IPS DF 4.7 (cell line): ENCODE measurements at regions not wholly inside any gene's neighbourhood (a gene's known extent, or its start where the extent isn't known, plus 50 kb on each side); places are given as distances from the start of the nearest gene placed in this dataset.
"Not testable (repeated sequence)": the region's sequence is repeated elsewhere in the genome, so short reads cannot be mapped to it uniquely, and the experiment has no call there.

ENCODE experiments used
- DNase-seq: peaks from one replicate; pipeline ENCODE4 v3.0.0-alpha.2; 2013; ENCODE audit warnings: low spot score; ENCODE audit errors: extremely low read depth

DNA sequence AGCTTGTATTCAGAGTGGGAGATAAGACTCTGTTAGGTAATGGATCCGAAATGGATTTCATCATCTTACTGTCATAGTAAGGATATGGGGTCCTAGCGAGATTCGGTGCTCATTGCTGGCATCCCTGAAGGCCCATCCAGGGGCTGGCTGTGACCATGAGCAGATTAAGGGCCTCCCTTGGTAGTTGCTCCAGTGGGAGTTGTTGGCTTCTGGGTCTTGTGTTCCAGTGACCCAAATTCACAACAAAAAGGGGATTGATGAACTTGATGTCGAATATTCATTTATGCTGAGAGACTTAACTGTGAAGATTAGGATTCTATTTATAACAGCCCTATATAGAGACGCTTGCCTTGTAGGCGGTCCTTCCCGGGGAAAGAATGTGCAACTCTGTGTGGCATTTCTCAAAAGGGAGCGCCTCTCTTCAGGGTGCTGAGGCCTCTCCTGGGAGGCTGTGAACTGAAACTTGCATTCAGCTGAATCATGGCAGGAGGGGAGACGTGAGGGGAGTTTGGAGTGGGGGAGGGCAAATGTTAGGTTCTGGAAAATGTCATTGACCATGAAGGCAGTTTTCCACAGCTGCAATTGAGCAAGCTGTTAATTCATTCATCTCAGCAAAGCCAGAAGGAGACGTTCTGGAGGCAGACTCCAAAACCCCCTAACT is 233.1 kb upstream of the FZD8 start:
- no peak for DNase-seq

- DNase-seq = no peak
Observed at GRCh38 chr10:35874311-35875015, 232.4 kb upstream of the FZD8 start.

DNA sequence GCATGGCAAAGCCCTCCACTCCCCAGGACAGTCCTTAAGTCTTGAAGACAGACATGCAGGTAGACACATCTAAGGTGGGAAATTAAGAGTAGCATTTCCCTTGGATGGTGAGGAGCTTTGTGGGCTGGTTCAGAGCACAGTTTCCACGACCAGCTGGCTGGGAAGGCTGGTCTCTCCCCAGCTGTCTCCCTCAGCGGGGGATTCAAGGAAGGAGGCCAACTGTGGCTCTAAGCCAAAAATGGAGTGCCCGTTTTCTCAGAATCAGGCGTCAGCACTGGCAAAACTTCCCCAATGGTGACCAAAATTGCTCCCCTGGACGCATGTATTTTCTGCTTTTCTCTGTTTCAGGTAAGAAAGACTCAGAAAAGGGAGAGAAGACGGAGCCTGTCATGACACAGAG is 230.6 kb upstream of the FZD8 start:
- DNase-seq = no peak

DNA sequence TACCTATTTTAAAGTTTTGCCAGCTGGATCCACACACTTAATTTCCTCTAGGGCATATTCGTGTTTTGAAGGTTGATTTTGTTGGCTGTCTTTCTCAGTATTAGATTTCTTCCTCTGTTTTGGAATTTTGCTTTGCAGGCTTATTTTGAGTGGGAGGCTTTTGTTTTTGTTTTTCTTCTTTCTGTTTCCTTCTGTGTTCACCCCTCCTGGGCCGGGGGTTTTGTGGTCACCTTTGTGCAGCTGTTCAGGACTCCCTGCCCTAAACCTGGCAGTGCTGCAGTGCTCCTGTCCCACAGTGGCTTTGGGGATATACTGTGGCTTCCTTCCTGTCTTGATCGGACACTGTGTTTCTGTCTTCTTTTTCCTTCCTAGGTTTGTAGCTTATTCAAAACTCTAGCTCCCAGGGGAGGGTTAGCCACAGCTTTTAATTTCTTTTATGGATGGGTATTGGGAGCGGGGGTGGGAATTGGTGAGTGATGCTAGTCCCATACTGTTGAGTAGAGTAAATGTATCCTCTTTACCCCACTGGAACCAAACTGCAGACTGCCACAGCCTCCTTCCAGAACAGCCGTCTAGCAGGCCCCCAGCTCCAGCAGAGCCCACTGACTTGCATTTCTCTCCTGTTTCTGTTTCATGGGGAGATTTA is 228.7 kb upstream of the FZD8 start:
- no peak for DNase-seq

- not testable (repeated sequence) for DNase-seq
Observed at GRCh38 chr10:35858676-35859283, 216.7 kb upstream of the FZD8 start.

DNA sequence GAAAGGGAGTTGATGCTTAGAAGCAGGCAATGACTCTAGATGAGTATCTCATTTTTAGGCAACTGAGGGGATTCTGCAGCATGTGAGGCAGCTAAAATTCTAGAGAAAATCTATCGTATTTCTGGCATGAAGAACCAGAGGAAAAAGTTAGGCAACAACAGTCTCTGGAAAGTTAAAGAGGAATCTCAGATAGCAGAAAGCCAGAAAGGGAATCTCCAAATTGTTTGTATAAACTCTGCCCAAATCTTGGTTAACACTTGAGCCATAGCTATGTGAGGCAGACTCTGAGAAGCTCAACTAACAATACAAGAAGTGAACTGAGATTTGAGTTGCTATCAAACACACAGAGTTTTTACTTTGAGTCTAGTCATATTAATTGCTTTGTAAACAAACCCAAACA is 215.8 kb upstream of the FZD8 start:
- DNase-seq = no peak

- DNase-seq = no peak
Observed at GRCh38 chr10:35855155-35855947, 213.3 kb upstream of the FZD8 start.

DNA sequence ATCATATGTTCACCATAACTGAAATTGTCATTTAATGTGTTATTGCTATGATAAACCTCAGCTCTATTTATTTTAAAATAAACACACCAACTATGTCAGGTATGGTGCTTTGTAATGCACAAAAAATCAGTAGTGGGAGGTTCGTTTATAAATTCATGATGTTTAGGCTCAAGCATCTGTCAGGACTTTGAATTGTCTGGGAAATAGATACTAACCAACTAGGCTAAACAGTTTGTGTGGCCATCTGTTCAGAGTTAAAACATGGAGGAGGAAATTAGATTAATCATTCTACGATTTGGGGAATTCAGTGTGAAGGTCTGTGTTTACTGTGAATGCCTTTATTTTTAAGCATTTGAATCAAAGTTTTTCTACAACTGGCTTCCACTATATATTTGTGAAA is 212.6 kb upstream of the FZD8 start:
- no peak for DNase-seq

DNA sequence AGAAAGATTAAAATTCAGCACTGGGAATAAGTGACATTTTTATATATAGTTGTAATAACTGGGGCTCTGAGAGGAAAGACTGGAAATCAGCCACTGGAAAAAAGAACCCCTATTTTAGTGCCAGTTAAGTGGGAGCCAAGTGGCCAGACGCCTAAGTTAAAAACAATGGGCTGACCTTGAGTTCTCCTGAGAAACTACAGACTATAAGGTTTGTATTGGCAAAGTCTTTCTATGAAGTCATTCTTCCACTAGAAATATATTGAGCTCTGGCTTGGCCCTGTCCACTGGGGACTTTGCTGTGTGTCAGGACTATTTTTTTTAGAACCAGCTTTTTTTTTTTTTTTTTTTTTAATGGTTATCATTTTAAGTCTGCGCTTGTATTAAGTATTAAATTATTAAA is 210.6 kb upstream of the FZD8 start:
- no peak for DNase-seq

GRCh38 chr10:35848412-35848811 is 206.3 kb upstream of the FZD8 start:
- no peak for DNase-seq

DNA sequence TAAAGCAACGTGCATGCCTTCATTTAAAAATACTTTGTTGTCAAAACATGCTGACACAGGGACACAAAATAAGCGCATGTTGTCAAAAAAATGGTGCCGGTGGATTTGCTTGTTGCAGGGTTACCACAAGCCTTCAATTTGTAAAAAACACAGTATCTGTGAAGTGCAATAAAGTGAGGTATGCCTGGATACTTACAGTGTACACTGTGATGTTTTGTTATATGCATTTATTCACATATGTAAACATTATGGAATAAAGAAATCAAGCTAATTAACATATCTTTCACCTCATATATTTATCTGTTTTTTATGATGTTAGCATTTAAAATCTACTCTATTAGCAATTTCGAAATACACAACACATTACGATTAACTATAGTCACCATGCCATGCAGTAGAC is 202.6 kb upstream of the FZD8 start:
- DNase-seq = no peak

GRCh38 chr10:35843524-35844181 is 201.6 kb upstream of the FZD8 start:
- DNase-seq = no peak

DNA sequence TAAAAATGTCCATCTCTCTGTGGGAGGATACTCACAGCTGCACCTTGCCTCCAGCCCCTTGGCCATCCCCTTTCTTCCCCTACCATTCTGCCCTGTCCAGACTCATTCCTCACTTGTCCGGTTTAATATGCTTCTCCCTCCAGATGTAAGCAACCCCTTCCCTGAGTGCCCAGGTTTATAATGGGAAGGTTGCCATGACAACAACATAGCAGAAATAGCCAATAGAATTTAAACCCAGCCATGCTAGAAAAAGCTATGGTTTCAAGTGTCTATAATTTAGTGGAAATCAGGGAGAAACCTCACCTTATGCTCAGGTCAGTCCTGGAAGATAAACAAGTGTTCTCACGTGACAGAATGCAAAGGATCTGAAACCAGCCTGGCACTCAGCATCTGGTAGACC is 196.0 kb upstream of the FZD8 start:
- DNase-seq = no peak

GRCh38 chr10:35835545-35835944 is 193.4 kb upstream of the FZD8 start:
- no peak for DNase-seq

DNA sequence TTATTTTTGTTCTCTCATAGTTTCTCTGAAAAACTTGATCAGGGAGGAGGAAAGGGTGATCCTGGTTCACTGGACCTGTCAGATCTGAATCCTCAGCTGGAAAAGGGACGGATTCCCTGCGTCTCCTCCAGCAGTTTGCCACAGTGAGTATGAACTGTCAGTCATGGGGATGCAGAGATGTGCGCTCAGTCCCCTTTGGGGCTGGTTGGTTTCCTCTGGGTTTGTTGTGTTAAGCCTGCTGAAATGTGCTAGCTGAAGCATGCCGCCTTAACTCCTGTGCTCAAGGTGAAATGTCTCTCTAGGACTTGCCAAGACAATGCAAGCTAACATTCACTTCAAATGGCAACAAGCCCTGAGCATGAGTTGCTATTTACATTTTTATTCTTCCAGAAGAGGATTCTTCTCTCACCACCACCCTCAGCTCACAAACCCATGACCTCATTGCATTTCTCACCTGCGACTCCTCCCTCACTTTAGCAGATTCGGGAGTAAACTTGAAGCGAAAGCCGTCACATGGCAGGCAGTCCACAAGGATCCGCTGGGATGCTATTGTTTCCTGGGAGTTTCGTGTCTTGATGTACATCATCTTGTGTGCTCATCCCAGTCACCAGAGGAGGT is 192.9 kb upstream of the FZD8 start:
- no peak for DNase-seq

DNA sequence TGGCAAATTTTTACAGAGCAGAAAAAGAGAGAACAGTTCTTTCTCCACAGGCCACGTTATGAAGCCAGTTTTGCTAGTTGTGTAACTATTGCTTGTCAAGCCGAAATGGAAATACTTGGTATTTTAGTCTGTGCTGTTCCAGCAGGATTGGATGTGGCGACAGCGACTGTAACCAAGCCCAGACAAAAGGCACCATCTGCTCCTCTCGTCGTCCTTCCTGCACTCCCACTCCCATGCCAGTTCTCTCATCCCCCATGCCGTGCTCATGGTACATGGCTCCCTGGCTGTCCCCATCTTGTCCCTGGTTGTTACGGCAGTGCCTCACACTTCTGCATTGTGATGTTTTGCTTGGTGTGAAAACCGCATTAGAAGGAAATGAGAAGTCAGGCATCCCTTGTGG is 185.7 kb upstream of the FZD8 start:
- DNase-seq = no peak

- DNase-seq = no peak
Observed at GRCh38 chr10:35824704-35825103, 182.6 kb upstream of the FZD8 start.

DNA sequence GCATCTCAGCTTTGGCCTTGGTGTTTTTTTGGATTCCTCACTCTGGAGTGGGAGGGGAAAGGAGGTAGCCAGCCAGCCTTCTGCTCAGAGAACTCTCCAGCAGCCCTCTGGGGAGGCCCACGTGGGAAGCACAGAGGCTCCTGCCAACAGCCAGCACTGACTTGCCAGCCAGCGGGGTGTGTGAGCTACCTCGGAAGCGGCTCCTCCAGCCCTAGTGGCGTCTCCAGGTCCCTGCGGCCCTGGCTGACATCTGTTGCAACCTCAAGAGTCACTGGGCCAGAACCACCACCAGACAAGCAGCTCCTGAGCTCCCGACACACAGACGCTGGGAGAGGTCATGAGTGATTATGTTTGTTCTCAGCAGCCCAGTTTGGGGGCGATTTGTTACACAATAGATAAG is 180.2 kb upstream of the FZD8 start:
- peak; percentile 19 for DNase-seq

- DNase-seq = no peak
Observed at GRCh38 chr10:35821339-35821911, 179.3 kb upstream of the FZD8 start.

- no peak for DNase-seq
Observed at GRCh38 chr10:35819736-35820135, 177.6 kb upstream of the FZD8 start.
